ENCODE measurements at regions not wholly inside any gene's neighbourhood (a gene's known extent, or its start where the extent isn't known, plus 50 kb on each side); places are given as distances from the start of the nearest gene placed in this dataset.
"Not testable (repeated sequence)": the region's sequence is repeated elsewhere in the genome, so short reads cannot be mapped to it uniquely, and the experiment has no call there.

- TF ChIP-seq CTCF, POLR2A (IDR thresholded peaks at IDR 0.05): not testable (repeated sequence)
Observed at GRCh38 chr3:73269126-73269525, 207.7 kb downstream of the EBLN2 start.

Measured in body of pancreas (tissue), 4 donors.